NCI-H82 (cell line): ENCODE measurements at regions not wholly inside any gene's neighbourhood (a gene's known extent, or its start where the extent isn't known, plus 50 kb on each side); places are given as distances from the start of the nearest gene placed in this dataset.
"Not testable (repeated sequence)": the region's sequence is repeated elsewhere in the genome, so short reads cannot be mapped to it uniquely, and the experiment has no call there.

Experiments
- DNase-seq: peaks from one replicate; lab custom pipeline; 2025; lab: John Stamatoyannopoulos, UW

- no peak for DNase-seq
These were observed 176.1 kb downstream of the MINAR1 start for GRCh38 chr15:79608066-79608864.

- DNase-seq, result no peak
These were observed 177.4 kb downstream of the MINAR1 start for GRCh38 chr15:79609506-79609905.

- no peak for DNase-seq
These were observed 177.9 kb downstream of the MINAR1 start for GRCh38 chr15:79610021-79610420.

- DNase-seq, result no peak
These were observed 183.6 kb downstream of the MINAR1 start for GRCh38 chr15:79615754-79616153.

- DNase-seq, result no peak
These were observed 184.9 kb downstream of the MINAR1 start for GRCh38 chr15:79617071-79617470.

- no peak for DNase-seq
These were observed 188.1 kb downstream of the MINAR1 start for GRCh38 chr15:79620112-79620857.

GRCh38 chr15:79621805-79622204 is 189.7 kb downstream of the MINAR1 start:
- not testable (repeated sequence) for DNase-seq

- no peak for DNase-seq
These were observed 191.4 kb downstream of the MINAR1 start for GRCh38 chr15:79623488-79623887.

GRCh38 chr15:79629687-79630086 is 197.6 kb downstream of the MINAR1 start:
- DNase-seq, result no peak

GRCh38 chr15:79632457-79632856 is 200.3 kb downstream of the MINAR1 start:
- DNase-seq, result peak; percentile 3

GRCh38 chr15:79635149-79635771 is 203.1 kb downstream of the MINAR1 start:
- DNase-seq, result no peak

GRCh38 chr15:79635897-79636561 is 203.9 kb downstream of the MINAR1 start:
- no peak for DNase-seq

- DNase-seq, result no peak
These were observed 208.1 kb downstream of the MINAR1 start for GRCh38 chr15:79640206-79640605.

- DNase-seq, result no peak
These were observed 209.7 kb downstream of the MINAR1 start for GRCh38 chr15:79641841-79642240.

- no peak for DNase-seq
These were observed 211.3 kb downstream of the MINAR1 start for GRCh38 chr15:79643393-79643792.

GRCh38 chr15:79644091-79644490 is 212.0 kb downstream of the MINAR1 start:
- DNase-seq, result no peak

- not testable (repeated sequence) for DNase-seq
These were observed 220.8 kb downstream of the MINAR1 start for GRCh38 chr15:79652972-79653371.

- no peak for DNase-seq
These were observed 221.4 kb downstream of the MINAR1 start for GRCh38 chr15:79653533-79653932.

GRCh38 chr15:79656151-79657000 is 224.2 kb downstream of the MINAR1 start:
- no peak for DNase-seq

GRCh38 chr15:79657722-79658121 is 225.6 kb downstream of the MINAR1 start:
- no peak for DNase-seq

GRCh38 chr15:79659691-79660090 is 227.6 kb downstream of the MINAR1 start:
- DNase-seq, result no peak
